CD4-positive, CD25-positive, alpha-beta regulatory T cell (primary cell): ENCODE measurements at regions not wholly inside any gene's neighbourhood (a gene's known extent, or its start where the extent isn't known, plus 50 kb on each side); places are given as distances from the start of the nearest gene placed in this dataset.

Experiments used
- ATAC-seq, 2 donors: fragments of 150-1000 bp; cut with Tn5 transposase; one replicate each; pipeline ENCODE4 v1.10.0; 2021; ENCODE audit warnings: low read depth in 2 of 2, moderate number of reproducible peaks in 2 of 2, moderate library complexity in 1 of 2
- DNase-seq, 3 donors: peaks; one replicate each; pipeline versions ENCODE4 v3.0.0 to v3.0.0-alpha.2; 2012 to 2022; ENCODE audit warnings: mixed read lengths in 1 of 3
- H3K27ac ChIP-seq: one replicate; pipeline ENCODE4 v1.7.0; 2013; ENCODE audit warnings: mild to moderate bottlenecking, low read length; ENCODE audit not compliant: insufficient read depth, poor library complexity, severe bottlenecking
- H3K27me3 ChIP-seq: one replicate; pipeline ENCODE4 v1.7.0; 2013; ENCODE audit warnings: low read length; ENCODE audit not compliant: control insufficient read depth, insufficient read depth
- H3K36me3 ChIP-seq: one replicate; pipeline ENCODE4 v1.7.0; 2013; ENCODE audit warnings: mild to moderate bottlenecking, low read length, moderate library complexity; ENCODE audit not compliant: control insufficient read depth, insufficient read depth
- H3K4me1 ChIP-seq: 2 replicates; pipeline ENCODE4 v1.7.0; 2013; ENCODE audit warnings: mild to moderate bottlenecking, low read length; ENCODE audit not compliant: insufficient read depth, control insufficient read depth, poor library complexity, severe bottlenecking
- H3K4me3 ChIP-seq: one replicate; pipeline ENCODE4 v1.7.0; 2013; ENCODE audit warnings: low read depth, mild to moderate bottlenecking, low read length, moderate library complexity
- H3K9me3 ChIP-seq, 2 experiments: 1 replicate in 1 of 2; 2 replicates in 1 of 2; pipeline ENCODE4 v1.7.0; 2013; ENCODE audit warnings: low read length in 2 of 2, mild to moderate bottlenecking in 1 of 2, moderate library complexity in 1 of 2; ENCODE audit not compliant: control insufficient read depth in 2 of 2
- H3K27ac Mint-ChIP-seq, 3 donors: one replicate each; pipeline ENCODE4 v1.8.0; 2020 to 2022; ENCODE audit warnings: mild to moderate bottlenecking in 3 of 3, mixed read lengths in 3 of 3, moderate library complexity in 2 of 3
- H3K27me3 Mint-ChIP-seq: one replicate; pipeline ENCODE4 v1.8.0; 2022; ENCODE audit warnings: mild to moderate bottlenecking, mixed read lengths
- H3K36me3 Mint-ChIP-seq: one replicate; pipeline ENCODE4 v1.8.0; 2020; ENCODE audit warnings: mixed read lengths
- H3K4me1 Mint-ChIP-seq, 4 donors: one replicate each; pipeline ENCODE4 v1.8.0; 2020 to 2022; ENCODE audit warnings: mixed read lengths in 4 of 4, mild to moderate bottlenecking in 1 of 4
- H3K4me3 Mint-ChIP-seq, 4 donors: one replicate each; pipeline ENCODE4 v1.8.0; 2020 to 2022; ENCODE audit warnings: mild to moderate bottlenecking in 4 of 4, mixed read lengths in 4 of 4, moderate library complexity in 3 of 4
- H3K9me3 Mint-ChIP-seq, 7 donors: one replicate each; pipeline ENCODE4 v1.8.0; 2020 to 2022; ENCODE audit warnings: mixed read lengths in 7 of 7, mild to moderate bottlenecking in 3 of 7, moderate library complexity in 2 of 7

- Histone ChIP-seq H3K27me3 (no peaks in the 10 kb centered on the region), H3K4me3 (no peak overlapping the region), H3K4me1 (no peaks in the 10 kb centered on the region), H3K36me3 (no peaks in the 10 kb centered on the region), H3K9me3 (no peaks in the 10 kb centered on the region), H3K27ac (no peak overlapping the region)
- no peak for ATAC-seq
- no peak overlapping the region for H3K27ac Mint-ChIP-seq
- no peaks in the 10 kb centered on the region for H3K36me3 Mint-ChIP-seq
- H3K27me3 Mint-ChIP-seq: no peaks in the 10 kb centered on the region
- peaks cover 0 to 4% (median 0%) of the 10 kb centered on the region in 7 donors for H3K9me3 Mint-ChIP-seq
- no peak overlapping the region for H3K4me3 Mint-ChIP-seq
- no peak for DNase-seq
- H3K4me1 Mint-ChIP-seq: no peaks in the 10 kb centered on the region
Measured at GRCh38 chr18:24802456-24802855, 342.0 kb downstream of the HRH4 start.

- Histone ChIP-seq H3K4me1 (no peaks in the 10 kb centered on the region), H3K27me3 (no peaks in the 10 kb centered on the region), H3K4me3 (no peak overlapping the region), H3K27ac (no peak overlapping the region), H3K9me3 (no peaks in the 10 kb centered on the region), H3K36me3 (no peaks in the 10 kb centered on the region)
- H3K27ac Mint-ChIP-seq: no peak overlapping the region
- H3K4me3 Mint-ChIP-seq: no peak overlapping the region
- ATAC-seq: no peak
- no peak for DNase-seq
- H3K36me3 Mint-ChIP-seq: no peaks in the 10 kb centered on the region
- no peaks in the 10 kb centered on the region for H3K4me1 Mint-ChIP-seq
- no peaks in the 10 kb centered on the region for H3K27me3 Mint-ChIP-seq
- H3K9me3 Mint-ChIP-seq: peaks cover 0 to 7% (median 0%) of the 10 kb centered on the region in 7 donors
Measured at GRCh38 chr18:24805156-24805555, 344.7 kb downstream of the HRH4 start.

GRCh38 chr18:24809173-24809950 is 348.9 kb downstream of the HRH4 start:
- no peaks in the 10 kb centered on the region for H3K36me3 ChIP-seq
- no peaks in the 10 kb centered on the region for H3K4me1 Mint-ChIP-seq

GRCh38 chr18:24810561-24811305 is 350.3 kb downstream of the HRH4 start:
- DNase-seq (no peak), ATAC-seq (no peak)
- no peaks in the 10 kb centered on the region for H3K27me3 Mint-ChIP-seq
- H3K9me3 Mint-ChIP-seq: peaks cover 0 to 6% (median 0%) of the 10 kb centered on the region in 7 donors
- H3K4me1 Mint-ChIP-seq: no peaks in the 10 kb centered on the region
- no peak overlapping the region for H3K4me3 ChIP-seq
- no peaks in the 10 kb centered on the region for H3K36me3 ChIP-seq
- H3K4me1 ChIP-seq: no peaks in the 10 kb centered on the region
- no peak overlapping the region for H3K4me3 Mint-ChIP-seq
- no peak overlapping the region for H3K27ac Mint-ChIP-seq
- H3K27me3 ChIP-seq: no peaks in the 10 kb centered on the region
- no peaks in the 10 kb centered on the region for H3K9me3 ChIP-seq
- H3K36me3 Mint-ChIP-seq: no peaks in the 10 kb centered on the region
- no peak overlapping the region for H3K27ac ChIP-seq

More at GRCh38 chr18:24809173-24809950, 348.9 kb downstream of the HRH4 start:
- Mint-ChIP-seq H3K36me3 (no peaks in the 10 kb centered on the region), H3K4me3 (no peak overlapping the region), H3K27ac (no peak overlapping the region), H3K9me3 (peaks cover 0 to 6% (median 0%) of the 10 kb centered on the region in 7 donors), H3K27me3 (no peaks in the 10 kb centered on the region)
- Histone ChIP-seq H3K9me3 (no peaks in the 10 kb centered on the region), H3K4me3 (no peak overlapping the region), H3K27ac (no peak overlapping the region), H3K27me3 (no peaks in the 10 kb centered on the region), H3K4me1 (no peaks in the 10 kb centered on the region)
- DNase-seq (no peak), ATAC-seq (no peak)

GRCh38 chr18:24811950-24812681 is 351.7 kb downstream of the HRH4 start:
- Histone ChIP-seq H3K9me3 (no peaks in the 10 kb centered on the region), H3K4me3 (no peak overlapping the region), H3K4me1 (no peaks in the 10 kb centered on the region), H3K27ac (no peak overlapping the region), H3K36me3 (no peaks in the 10 kb centered on the region), H3K27me3 (no peaks in the 10 kb centered on the region)
- no peak for DNase-seq
- H3K4me3 Mint-ChIP-seq: no peak overlapping the region
- no peak overlapping the region for H3K27ac Mint-ChIP-seq
- H3K9me3 Mint-ChIP-seq: peaks cover 0 to 6% (median 0%) of the 10 kb centered on the region in 7 donors
- no peaks in the 10 kb centered on the region for H3K27me3 Mint-ChIP-seq
- H3K4me1 Mint-ChIP-seq: no peaks in the 10 kb centered on the region
- no peak for ATAC-seq
- no peaks in the 10 kb centered on the region for H3K36me3 Mint-ChIP-seq

GRCh38 chr18:24814521-24814920 is 354.1 kb downstream of the HRH4 start:
- Mint-ChIP-seq H3K36me3 (no peaks in the 10 kb centered on the region), H3K27me3 (no peaks in the 10 kb centered on the region)
- H3K36me3 ChIP-seq: no peaks in the 10 kb centered on the region

GRCh38 chr18:24817150-24817549 is 356.7 kb downstream of the HRH4 start:
- Histone ChIP-seq H3K9me3 (no peaks in the 10 kb centered on the region), H3K4me3 (no peak overlapping the region), H3K4me1 (no peaks in the 10 kb centered on the region), H3K36me3 (no peaks in the 10 kb centered on the region), H3K27me3 (no peaks in the 10 kb centered on the region), H3K27ac (no peak overlapping the region)
- Mint-ChIP-seq H3K4me3 (no peak overlapping the region), H3K4me1 (no peaks in the 10 kb centered on the region), H3K9me3 (peaks cover 0 to 2% (median 0%) of the 10 kb centered on the region in 7 donors), H3K27ac (no peak overlapping the region), H3K36me3 (no peaks in the 10 kb centered on the region), H3K27me3 (peaks cover 7% of the 10 kb centered on the region)
- ATAC-seq (no peak), DNase-seq (no peak)

More at GRCh38 chr18:24814521-24814920, 354.1 kb downstream of the HRH4 start:
- H3K9me3 ChIP-seq: no peaks in the 10 kb centered on the region
- Mint-ChIP-seq H3K9me3 (peaks cover 0 to 6% (median 0%) of the 10 kb centered on the region in 7 donors), H3K4me1 (no peaks in the 10 kb centered on the region), H3K4me3 (no peak overlapping the region), H3K27ac (no peak overlapping the region)
- no peak overlapping the region for H3K4me3 ChIP-seq
- H3K27me3 ChIP-seq: no peaks in the 10 kb centered on the region
- no peak overlapping the region for H3K27ac ChIP-seq
- no peak for DNase-seq
- no peak for ATAC-seq
- H3K4me1 ChIP-seq: no peaks in the 10 kb centered on the region
